Smooth muscle cell (in vitro differentiated cells): ENCODE measurements at regions not wholly inside any gene's neighbourhood (a gene's known extent, or its start where the extent isn't known, plus 50 kb on each side); places are given as distances from the start of the nearest gene placed in this dataset.

Experiments
- DNase-seq: peaks from one replicate; lab custom pipeline; 2025; ENCODE audit not compliant: unreplicated experiment; lab: John Stamatoyannopoulos, UW
- H2AFZ ChIP-seq: fragments of 200-600 bp; sonication (generic); 2 replicates; pipeline ENCODE4 v1.6.0; 2016; ENCODE audit warnings: antibody characterized with exemption, low read depth, mild to moderate bottlenecking
- H3F3A ChIP-seq: fragments of 200-600 bp; sonication (generic); 2 replicates; pipeline ENCODE4 v1.6.0; 2017; ENCODE audit warnings: antibody characterized with exemption, low read depth
- H3K27ac ChIP-seq: fragments of 200-600 bp; sonication (generic); 2 replicates; pipeline ENCODE4 v1.5.1; 2016; ENCODE audit warnings: low read depth, mild to moderate bottlenecking
- H3K27me3 ChIP-seq: fragments of 200-600 bp; sonication (generic); 2 replicates; pipeline ENCODE4 v1.6.1; 2016; ENCODE audit warnings: low read depth, mild to moderate bottlenecking
- H3K36me3 ChIP-seq: fragments of 200-600 bp; sonication (generic); 2 replicates; pipeline ENCODE4 v1.5.1; 2016; ENCODE audit warnings: low read depth
- H3K4me1 ChIP-seq: fragments of 200-600 bp; sonication (generic); 2 replicates; pipeline ENCODE4 v1.5.1; 2016; ENCODE audit warnings: low read depth
- H3K4me2 ChIP-seq: fragments of 200-600 bp; sonication (generic); 2 replicates; pipeline ENCODE4 v1.6.0; 2016; ENCODE audit warnings: mild to moderate bottlenecking
- H3K4me3 ChIP-seq: fragments of 200-600 bp; sonication (generic); 2 replicates; pipeline ENCODE4 v1.5.1; 2016; ENCODE audit warnings: mild to moderate bottlenecking
- H3K79me2 ChIP-seq: fragments of 200-600 bp; sonication (generic); 2 replicates; pipeline ENCODE4 v1.6.0; 2016; ENCODE audit warnings: low read depth, mild to moderate bottlenecking
- H3K9ac ChIP-seq: fragments of 200-600 bp; sonication (generic); 2 replicates; pipeline ENCODE4 v1.6.0; 2016; ENCODE audit warnings: low read depth
- H3K9me3 ChIP-seq: fragments of 200-600 bp; sonication (generic); replicated peaks from 2 replicates; pipeline ENCODE4 v1.5.1; 2016; ENCODE audit warnings: low read depth
- H4K20me1 ChIP-seq: fragments of 200-600 bp; sonication (generic); 2 replicates; pipeline ENCODE4 v1.6.0; 2016; ENCODE audit warnings: low read depth
- WGBS: methylation state at CpG from one replicate; pipeline ENCODE4 v1.1.7; 2016; ENCODE audit warnings: low lambda C conversion rate; 5-methylcytosine and 5-hydroxymethylcytosine counted together
- TF ChIP-seq, protein P1 (sequence below): fragments of 200-600 bp; sonication (generic); IDR thresholded peaks from 2 replicates; pipeline ENCODE4 v1.5.1; 2017; ENCODE audit warnings: borderline replicate concordance, mild to moderate bottlenecking, antibody characterized with exemption; ENCODE audit not compliant: insufficient read depth, poor library complexity, severe bottlenecking

DNA sequence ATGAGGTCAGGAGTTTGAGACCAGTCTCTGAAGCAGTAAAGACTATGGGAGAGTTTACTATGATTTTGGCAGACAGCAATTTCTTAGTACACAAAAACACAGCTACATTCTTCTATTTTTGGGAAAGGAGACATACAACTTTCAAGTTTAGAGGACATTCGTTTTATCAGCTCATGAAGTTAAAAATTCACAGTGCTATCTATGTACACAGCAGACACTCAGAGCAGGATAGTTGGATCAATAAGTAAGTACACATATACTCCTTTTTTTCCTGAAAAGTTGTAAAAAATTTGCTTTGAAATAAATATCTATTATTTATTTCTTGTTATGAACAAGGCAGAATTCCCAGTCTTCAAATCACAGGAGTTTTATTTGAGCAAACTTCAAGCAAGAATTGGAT, 159.7 kb downstream of the SERPINI1 start:
- 100% methylated on average over 1 of the region's 1 CpG for WGBS
- Histone ChIP-seq H4K20me1 (no peaks in the 10 kb centered on the region), H3K9me3 (no peaks in the 10 kb centered on the region), H3K4me3 (no peak overlapping the region), H3K79me2 (no peaks in the 10 kb centered on the region), H3K36me3 (no peaks in the 10 kb centered on the region), H3K4me2 (no peak overlapping the region), H3K27me3 (no peaks in the 10 kb centered on the region), H2AFZ (no peak overlapping the region), H3K9ac (no peak overlapping the region), H3K4me1 (peaks cover 7% of the 10 kb centered on the region), H3F3A (no peaks in the 10 kb centered on the region), H3K27ac (no peak overlapping the region)
- DNase-seq: no peak
- TF ChIP-seq, protein P1, sequence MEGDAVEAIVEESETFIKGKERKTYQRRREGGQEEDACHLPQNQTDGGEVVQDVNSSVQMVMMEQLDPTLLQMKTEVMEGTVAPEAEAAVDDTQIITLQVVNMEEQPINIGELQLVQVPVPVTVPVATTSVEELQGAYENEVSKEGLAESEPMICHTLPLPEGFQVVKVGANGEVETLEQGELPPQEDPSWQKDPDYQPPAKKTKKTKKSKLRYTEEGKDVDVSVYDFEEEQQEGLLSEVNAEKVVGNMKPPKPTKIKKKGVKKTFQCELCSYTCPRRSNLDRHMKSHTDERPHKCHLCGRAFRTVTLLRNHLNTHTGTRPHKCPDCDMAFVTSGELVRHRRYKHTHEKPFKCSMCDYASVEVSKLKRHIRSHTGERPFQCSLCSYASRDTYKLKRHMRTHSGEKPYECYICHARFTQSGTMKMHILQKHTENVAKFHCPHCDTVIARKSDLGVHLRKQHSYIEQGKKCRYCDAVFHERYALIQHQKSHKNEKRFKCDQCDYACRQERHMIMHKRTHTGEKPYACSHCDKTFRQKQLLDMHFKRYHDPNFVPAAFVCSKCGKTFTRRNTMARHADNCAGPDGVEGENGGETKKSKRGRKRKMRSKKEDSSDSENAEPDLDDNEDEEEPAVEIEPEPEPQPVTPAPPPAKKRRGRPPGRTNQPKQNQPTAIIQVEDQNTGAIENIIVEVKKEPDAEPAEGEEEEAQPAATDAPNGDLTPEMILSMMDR: no peak

DNA sequence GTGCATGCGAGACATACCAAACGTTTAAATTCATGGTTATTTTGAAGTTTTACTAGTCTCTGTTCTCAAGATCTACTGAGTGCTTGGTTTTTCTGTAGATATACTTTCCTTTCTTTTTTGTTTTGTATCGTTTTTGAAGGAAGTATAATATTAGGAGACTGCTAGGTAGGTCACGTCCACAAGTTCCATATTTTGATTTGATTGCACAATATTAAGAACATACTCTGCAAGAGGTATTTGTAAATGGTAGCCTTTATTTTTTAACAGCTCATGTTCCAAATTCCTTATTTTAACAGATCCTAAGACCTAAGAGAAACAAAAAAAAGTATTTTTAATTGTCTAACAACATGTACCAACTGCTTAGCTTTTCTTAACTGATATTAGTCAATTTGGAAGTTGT, 156.7 kb downstream of the SERPINI1 start:
- no peaks in the 10 kb centered on the region for H4K20me1 ChIP-seq
- no peak overlapping the region for H3K4me3 ChIP-seq
- no peak overlapping the region for H3K9ac ChIP-seq
- TF ChIP-seq, protein P1: no peak
- 75% methylated on average over 4 of the region's 4 CpGs for WGBS
- no peak overlapping the region for H2AFZ ChIP-seq
- H3K36me3 ChIP-seq: no peaks in the 10 kb centered on the region
- no peaks in the 10 kb centered on the region for H3K79me2 ChIP-seq
- DNase-seq: no peak
- no peak overlapping the region for H3K4me2 ChIP-seq
- H3K9me3 ChIP-seq: no peaks in the 10 kb centered on the region
- H3K4me1 ChIP-seq: peaks cover 7% of the 10 kb centered on the region
- no peak overlapping the region for H3K27ac ChIP-seq
- H3K27me3 ChIP-seq: no peaks in the 10 kb centered on the region
- no peaks in the 10 kb centered on the region for H3F3A ChIP-seq

DNA sequence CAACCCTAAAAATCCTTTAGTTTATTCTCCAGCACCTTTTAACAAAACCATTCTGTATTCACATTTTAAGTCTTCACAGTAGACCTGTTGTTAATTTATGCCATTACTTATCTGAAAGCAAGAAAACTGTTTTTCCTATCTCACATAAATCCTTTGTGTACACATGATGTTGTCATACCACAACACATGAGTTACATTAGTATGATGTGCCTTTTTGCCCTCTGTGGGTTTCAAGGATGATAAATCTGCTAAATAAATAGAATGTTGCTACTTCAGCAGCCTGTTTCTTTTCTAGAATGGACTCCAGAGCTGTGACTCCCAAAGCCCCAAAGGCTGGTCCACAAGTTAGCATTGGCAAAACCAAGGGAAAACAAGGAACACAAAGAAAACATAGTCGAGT, 151.6 kb downstream of the SERPINI1 start:
- no peaks in the 10 kb centered on the region for H3K9me3 ChIP-seq
- no peak overlapping the region for H3K9ac ChIP-seq
- H3F3A ChIP-seq: no peaks in the 10 kb centered on the region
- H3K27ac ChIP-seq: no peak overlapping the region
- no peaks in the 10 kb centered on the region for H3K79me2 ChIP-seq
- TF ChIP-seq, protein P1: no peak
- H3K36me3 ChIP-seq: no peaks in the 10 kb centered on the region
- no peaks in the 10 kb centered on the region for H3K4me1 ChIP-seq
- H3K4me2 ChIP-seq: peak overlapping the region; percentile 54
- H2AFZ ChIP-seq: peak overlapping the region; percentile 39
- 81% methylated on average over 1 of the region's 1 CpG for WGBS
- H3K4me3 ChIP-seq: no peak overlapping the region
- DNase-seq: no peak
- H3K27me3 ChIP-seq: no peaks in the 10 kb centered on the region
- H4K20me1 ChIP-seq: no peaks in the 10 kb centered on the region

DNA sequence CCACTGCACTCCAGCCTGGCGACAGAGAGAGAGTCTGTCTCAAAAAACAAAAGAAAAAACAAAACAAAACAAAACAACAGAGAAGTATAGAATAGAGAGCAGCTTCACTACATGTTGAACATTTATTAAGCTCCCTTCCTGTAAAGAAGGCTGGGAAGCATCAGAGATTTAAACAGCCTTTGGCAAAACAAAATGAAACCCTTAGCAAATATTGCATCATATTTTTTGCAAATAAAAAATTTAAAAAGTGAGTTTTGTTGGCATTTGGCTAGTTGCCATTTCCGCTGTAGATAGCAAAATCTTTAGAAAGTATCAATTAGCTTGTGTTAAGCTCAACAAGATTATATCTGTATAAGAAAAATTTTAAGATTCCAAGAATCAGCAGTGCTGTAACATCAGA, 151.2 kb downstream of the SERPINI1 start:
- no peak for DNase-seq
- H3K9ac ChIP-seq: no peak overlapping the region
- H3K4me2 ChIP-seq: peak overlapping the region; percentile 54
- no peaks in the 10 kb centered on the region for H3K79me2 ChIP-seq
- TF ChIP-seq, protein P1: no peak
- no peak overlapping the region for H3K27ac ChIP-seq
- no peaks in the 10 kb centered on the region for H3K36me3 ChIP-seq
- H3K4me3 ChIP-seq: no peak overlapping the region
- no peaks in the 10 kb centered on the region for H3K27me3 ChIP-seq
- no peak overlapping the region for H2AFZ ChIP-seq
- H3F3A ChIP-seq: no peaks in the 10 kb centered on the region
- H4K20me1 ChIP-seq: no peaks in the 10 kb centered on the region
- 88% methylated on average over 2 of the region's 2 CpGs for WGBS
- no peaks in the 10 kb centered on the region for H3K4me1 ChIP-seq
- H3K9me3 ChIP-seq: no peaks in the 10 kb centered on the region
